ENCODE measurements at regions not wholly inside any gene's neighbourhood (a gene's known extent, or its start where the extent isn't known, plus 50 kb on each side); places are given as distances from the start of the nearest gene placed in this dataset.

DNA sequence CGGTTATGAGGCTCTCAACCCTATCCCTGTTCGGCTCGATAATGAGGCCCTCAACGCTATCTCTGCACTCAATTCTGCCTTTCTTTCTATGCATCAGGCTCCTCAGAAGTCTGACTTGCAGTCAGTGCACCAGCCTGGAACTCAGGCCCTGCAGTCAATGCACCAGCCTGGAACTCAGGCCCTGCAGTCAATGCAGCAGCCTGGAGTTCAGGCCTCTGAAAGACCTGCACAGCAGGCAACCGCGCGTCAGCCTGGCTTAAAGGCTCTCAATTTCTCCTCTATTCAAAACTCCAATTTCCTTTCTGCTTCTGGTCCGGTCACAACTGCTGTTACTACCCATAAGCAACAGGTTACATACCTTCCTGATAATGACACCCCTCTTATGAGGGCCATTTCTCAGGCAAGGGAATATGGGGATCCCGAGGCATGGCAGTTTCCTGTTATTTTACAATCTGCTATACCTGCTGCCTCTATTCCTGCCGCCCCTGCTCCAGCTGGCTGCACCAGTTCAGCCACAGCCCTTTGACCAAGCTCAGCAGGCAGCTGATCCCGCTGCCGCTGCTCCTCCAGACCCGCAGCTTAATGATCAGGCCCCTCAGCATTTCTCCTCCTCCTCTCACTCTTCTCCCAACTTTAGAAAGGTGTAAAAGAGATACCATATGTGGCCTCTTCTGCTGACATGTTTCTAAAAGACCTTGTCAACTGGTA lies 933.6 kb upstream of the FANCL start (continued):
- no peak for TF ChIP-seq SIRT6 (IDR thresholded peaks at IDR 0.05; ENCODE audit: low read length)
- no peak for TF ChIP-seq SRF (IDR thresholded peaks at IDR 0.05; ENCODE audit: low read depth, low read length)
- no peak for TF ChIP-seq ATF2 (IDR thresholded peaks at IDR 0.05; ENCODE audit: low read length)
- no peak for TF ChIP-seq KDM5A (IDR thresholded peaks at IDR 0.05; ENCODE audit: low read length)
- TF ChIP-seq HDAC2 (IDR thresholded peaks at IDR 0.05; ENCODE audit: borderline replicate concordance in 1 of 2, low read depth in 2 of 2, low read length in 2 of 2), result no peak
- no peak for TF ChIP-seq ASH2L (IDR thresholded peaks at IDR 0.05; ENCODE audit: low read length)
